Stomach (tissue), 8 donors: ENCODE measurements at regions not wholly inside any gene's neighbourhood (a gene's known extent, or its start where the extent isn't known, plus 50 kb on each side); places are given as distances from the start of the nearest gene placed in this dataset.

ENCODE experiments used
- DNase-seq, 2 donors: peaks; one replicate each; pipeline versions ENCODE4 v3.0.0 to v3.0.0-alpha.2; 2013 to 2019
- H3K27ac ChIP-seq, 5 donors: fragments of 200-600 bp in 4 of 5; sonication (generic) in 4 of 5; one replicate each; pipeline ENCODE4 v1.5.1; 2013 to 2019; ENCODE audit warnings: mild to moderate bottlenecking in 1 of 5, moderate library complexity in 1 of 5
- H3K27me3 ChIP-seq, 3 donors: fragments of 200-600 bp; sonication (generic); one replicate each; pipeline ENCODE4 v1.5.1; 2017 to 2019; ENCODE audit warnings: mixed run types in 1 of 3
- H3K36me3 ChIP-seq, 4 donors: fragments of 200-600 bp; sonication (generic); 1 replicate in 3 of 4; 2 replicates in 1 of 4; pipeline ENCODE4 v1.5.1; 2016 to 2019
- H3K4me1 ChIP-seq, 4 donors: fragments of 200-600 bp; sonication (generic); one replicate each; pipeline ENCODE4 v1.5.1; 2016 to 2019
- H3K4me3 ChIP-seq, 4 donors: fragments of 200-600 bp; sonication (generic) in 3 of 4; one replicate each; pipeline ENCODE4 v1.5.1; 2016 to 2019; ENCODE audit warnings: mild to moderate bottlenecking in 1 of 4
- H3K9me3 ChIP-seq, 4 donors: fragments of 200-600 bp; sonication (generic); one replicate each; pipeline ENCODE4 v1.5.1; 2016 to 2019
- EP300 ChIP-seq: sonication (generic); formaldehyde crosslinking; IDR thresholded peaks from one replicate; pipeline ENCODE4 v1.6.1; 2017; ENCODE audit warnings: antibody characterized with exemption
- POLR2A ChIP-seq, 4 donors: fragments of 450-650 bp; IDR thresholded peaks; one replicate each; pipeline ENCODE4 v1.6.1; 2016; ENCODE audit warnings: antibody characterized with exemption in 4 of 4, control low read depth in 2 of 4, mild to moderate bottlenecking in 1 of 4, moderate library complexity in 1 of 4
- POLR2AphosphoS5 ChIP-seq, 3 donors: sonication (generic); formaldehyde crosslinking; IDR thresholded peaks; one replicate each; pipeline ENCODE4 v1.6.1; 2016; ENCODE audit warnings: antibody characterized with exemption in 3 of 3
- WGBS, 5 donors: extraction: QIAGEN DNeasy Blood & Tissue Kit in 3 of 5; methylation state at CpG; one replicate each; pipeline versions ENCODE4 v1.1.5 to v1.1.7; 2013 to 2018; 5-methylcytosine and 5-hydroxymethylcytosine counted together
- intact Hi-C: fragments of 100-400 bp; cut with DNase I; formaldehyde crosslinking; loops from one replicate; pipeline ENCODE4 v1.15.1; 2023; ENCODE audit warnings: low total_unique reads
- TF ChIP-seq, protein P1 (sequence below), 7 experiments: fragments of 450-650 bp in 4 of 7; fragments of 200-600 bp in 3 of 7; sonication (generic) in 3 of 7; IDR thresholded peaks; one replicate each; pipeline ENCODE4 v1.5.1; 2016 to 2019; ENCODE audit warnings: antibody characterized with exemption in 7 of 7, control low read depth in 2 of 7, mild to moderate bottlenecking in 1 of 7
- donor health status: healthy with polysubstance abuse.
- donor health status: Bipolar disorder and iron deficiency.
- donor health status: healthy.

DNA sequence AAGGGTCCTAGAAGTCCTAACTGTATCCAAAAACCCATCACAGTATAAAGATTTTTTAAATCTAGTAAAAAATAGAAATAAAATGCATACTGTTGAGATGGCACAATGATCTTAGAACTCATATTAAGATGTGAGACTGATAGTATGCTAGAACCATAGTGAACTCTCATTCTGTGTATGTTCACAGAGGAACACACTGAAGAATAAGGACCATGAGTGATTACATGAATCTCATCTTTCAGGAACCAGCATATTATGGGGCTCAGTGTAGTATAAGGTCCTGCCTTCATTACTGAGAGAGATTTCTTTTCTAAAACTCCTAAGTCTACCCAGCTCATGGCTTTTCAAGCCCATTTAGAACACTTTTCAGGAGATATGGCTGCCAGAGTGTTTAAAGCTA is 59.8 kb upstream of the RFC3 start:
- intact Hi-C loops: no loop called here
- Histone ChIP-seq H3K27me3 (no peaks in the 10 kb centered on the region), H3K9me3 (no peaks in the 10 kb centered on the region), H3K4me1 (no peaks in the 10 kb centered on the region), H3K36me3 (no peaks in the 10 kb centered on the region), H3K27ac (no peak overlapping the region), H3K4me3 (no peak overlapping the region)
- TF ChIP-seq, protein P1, sequence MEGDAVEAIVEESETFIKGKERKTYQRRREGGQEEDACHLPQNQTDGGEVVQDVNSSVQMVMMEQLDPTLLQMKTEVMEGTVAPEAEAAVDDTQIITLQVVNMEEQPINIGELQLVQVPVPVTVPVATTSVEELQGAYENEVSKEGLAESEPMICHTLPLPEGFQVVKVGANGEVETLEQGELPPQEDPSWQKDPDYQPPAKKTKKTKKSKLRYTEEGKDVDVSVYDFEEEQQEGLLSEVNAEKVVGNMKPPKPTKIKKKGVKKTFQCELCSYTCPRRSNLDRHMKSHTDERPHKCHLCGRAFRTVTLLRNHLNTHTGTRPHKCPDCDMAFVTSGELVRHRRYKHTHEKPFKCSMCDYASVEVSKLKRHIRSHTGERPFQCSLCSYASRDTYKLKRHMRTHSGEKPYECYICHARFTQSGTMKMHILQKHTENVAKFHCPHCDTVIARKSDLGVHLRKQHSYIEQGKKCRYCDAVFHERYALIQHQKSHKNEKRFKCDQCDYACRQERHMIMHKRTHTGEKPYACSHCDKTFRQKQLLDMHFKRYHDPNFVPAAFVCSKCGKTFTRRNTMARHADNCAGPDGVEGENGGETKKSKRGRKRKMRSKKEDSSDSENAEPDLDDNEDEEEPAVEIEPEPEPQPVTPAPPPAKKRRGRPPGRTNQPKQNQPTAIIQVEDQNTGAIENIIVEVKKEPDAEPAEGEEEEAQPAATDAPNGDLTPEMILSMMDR (IDR thresholded peaks at IDR 0.05): no peak
- TF ChIP-seq EP300: no peak
- no peak for TF ChIP-seq POLR2A (IDR thresholded peaks at IDR 0.05)
- no peak for TF ChIP-seq POLR2AphosphoS5 (IDR thresholded peaks at IDR 0.05)
- no peak for DNase-seq

DNA sequence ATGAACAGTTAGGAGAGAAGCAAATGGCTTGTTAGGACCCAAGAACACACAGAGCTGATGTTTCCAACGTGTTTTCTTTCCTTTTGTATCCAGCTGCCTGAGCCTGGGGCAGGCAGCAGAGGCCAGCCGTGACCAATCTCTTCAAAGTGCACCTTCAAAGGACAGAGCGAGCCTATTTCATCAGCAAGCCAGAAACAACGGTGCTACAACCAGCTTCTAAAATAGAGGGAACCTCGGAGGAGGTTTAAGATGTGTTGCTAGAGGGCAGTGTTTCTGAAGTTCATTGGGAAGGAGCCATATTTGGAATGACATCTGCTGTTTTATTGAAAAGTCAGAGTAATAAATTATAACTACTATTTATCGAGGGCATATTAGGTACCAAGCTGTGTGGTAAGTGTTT is 56.2 kb upstream of the RFC3 start:
- Histone ChIP-seq H3K4me1 (no peaks in the 10 kb centered on the region), H3K27ac (no peak overlapping the region), H3K27me3 (no peaks in the 10 kb centered on the region), H3K4me3 (no peak overlapping the region), H3K9me3 (no peaks in the 10 kb centered on the region), H3K36me3 (no peaks in the 10 kb centered on the region)
- WGBS, 5 donors: 42 to 66% (median 55%) methylated on average over 6 of the region's 6 CpGs
- TF ChIP-seq POLR2AphosphoS5 (IDR thresholded peaks at IDR 0.05): no peak
- no peak for TF ChIP-seq EP300
- TF ChIP-seq, protein P1 (IDR thresholded peaks at IDR 0.05): no peak
- no peak for TF ChIP-seq POLR2A (IDR thresholded peaks at IDR 0.05)
- intact Hi-C loops: no loop called here
- no peak for DNase-seq

DNA sequence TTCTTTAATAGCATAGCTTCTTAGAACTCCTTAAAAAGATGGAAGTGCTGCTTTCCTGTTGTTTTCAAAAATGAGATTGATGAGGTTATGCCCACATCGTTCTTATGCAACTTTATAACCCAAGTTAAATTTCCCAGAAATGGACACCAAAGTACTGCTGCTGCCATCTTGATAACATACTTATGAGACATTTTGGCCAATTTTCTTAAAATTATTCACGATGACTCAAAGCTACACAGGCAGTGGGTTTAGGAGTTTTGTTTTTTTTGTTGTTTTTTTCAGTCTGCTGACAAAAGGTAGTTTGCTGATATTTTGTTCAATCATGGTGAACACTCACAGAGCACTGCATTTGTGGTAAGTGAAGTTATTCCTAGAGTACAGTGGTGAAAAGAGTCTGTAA is 54.9 kb upstream of the RFC3 start:
- DNase-seq: no peak
- Histone ChIP-seq H3K4me3 (no peak overlapping the region), H3K4me1 (no peaks in the 10 kb centered on the region), H3K9me3 (no peaks in the 10 kb centered on the region), H3K27ac (no peak overlapping the region), H3K36me3 (no peaks in the 10 kb centered on the region), H3K27me3 (no peaks in the 10 kb centered on the region)
- WGBS, 5 donors: 75 to 84% (median 83%) methylated on average over 2 of the region's 2 CpGs
- intact Hi-C loops: no loop called here
- TF ChIP-seq, protein P1 (IDR thresholded peaks at IDR 0.05): no peak
- TF ChIP-seq POLR2AphosphoS5 (IDR thresholded peaks at IDR 0.05) (no peak), POLR2A (IDR thresholded peaks at IDR 0.05) (no peak), EP300 (no peak)

DNA sequence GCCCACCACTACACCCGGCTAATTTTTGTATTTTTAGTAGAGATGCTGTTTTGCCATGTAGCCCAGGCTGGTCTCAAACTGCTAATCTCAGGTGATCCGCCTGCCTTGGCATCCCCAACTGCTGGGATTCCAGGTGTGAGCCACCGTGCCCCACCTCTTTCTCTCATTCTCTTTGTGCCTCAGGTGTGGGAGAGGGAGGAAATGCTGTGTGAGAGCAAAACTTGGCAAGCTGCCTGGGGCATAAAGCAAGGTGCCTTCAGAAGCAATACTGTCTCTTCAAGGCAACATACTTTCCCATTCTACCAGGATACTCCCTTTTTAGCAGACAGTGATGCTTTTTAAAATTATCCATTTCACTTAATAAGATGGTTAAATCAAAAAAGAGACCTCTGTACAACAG is 53.2 kb upstream of the RFC3 start:
- Histone ChIP-seq H3K9me3 (no peaks in the 10 kb centered on the region), H3K36me3 (no peaks in the 10 kb centered on the region), H3K27me3 (no peaks in the 10 kb centered on the region), H3K27ac (no peak overlapping the region), H3K4me3 (no peak overlapping the region), H3K4me1 (no peaks in the 10 kb centered on the region)
- TF ChIP-seq, protein P1 (IDR thresholded peaks at IDR 0.05): no peak
- TF ChIP-seq POLR2A (IDR thresholded peaks at IDR 0.05) (no peak), POLR2AphosphoS5 (IDR thresholded peaks at IDR 0.05) (no peak), EP300 (no peak)
- intact Hi-C loops: no loop called here
- 61 to 81% (median 68%) methylated on average over 3 of the region's 3 CpGs for WGBS, 5 donors
- no peak for DNase-seq
